Loucy (cell line): ENCODE measurements at regions not wholly inside any gene's neighbourhood (a gene's known extent, or its start where the extent isn't known, plus 50 kb on each side); places are given as distances from the start of the nearest gene placed in this dataset.

Experiments used
- H2AFZ ChIP-seq: fragments of 200-600 bp; sonication (generic); 2 replicates; pipeline ENCODE4 v1.6.0; 2016; ENCODE audit warnings: antibody characterized with exemption, mild to moderate bottlenecking, low read length, moderate library complexity
- H3F3A ChIP-seq: fragments of 200-600 bp; 2 replicates; pipeline ENCODE4 v1.6.0; 2016; ENCODE audit warnings: antibody characterized with exemption, low read depth, mild to moderate bottlenecking
- H3K27me3 ChIP-seq: fragments of 200-600 bp; sonication (generic); 2 replicates; pipeline ENCODE4 v1.6.1; 2014; ENCODE audit warnings: low read length, mild to moderate bottlenecking; ENCODE audit not compliant: insufficient read depth, poor library complexity, severe bottlenecking
- H3K36me3 ChIP-seq: fragments of 200-600 bp; sonication (generic); 2 replicates; pipeline ENCODE4 v1.6.1; 2016; ENCODE audit warnings: low read length; ENCODE audit not compliant: insufficient read depth
- H3K4me1 ChIP-seq: fragments of 200-600 bp; sonication (generic); 2 replicates; pipeline ENCODE4 v1.5.1; 2014; ENCODE audit warnings: low read length, mild to moderate bottlenecking; ENCODE audit not compliant: insufficient read depth, poor library complexity, severe bottlenecking
- H3K4me2 ChIP-seq: fragments of 200-600 bp; sonication (generic); 2 replicates; pipeline ENCODE4 v1.6.0; 2014; ENCODE audit warnings: antibody characterized with exemption, low read length, low read depth, mild to moderate bottlenecking; ENCODE audit not compliant: poor library complexity, severe bottlenecking
- H3K4me3 ChIP-seq: fragments of 200-600 bp; sonication (generic); 2 replicates; pipeline ENCODE4 v1.5.1; 2014; ENCODE audit warnings: low read length, mild to moderate bottlenecking, mixed read lengths; ENCODE audit not compliant: poor library complexity, severe bottlenecking
- H3K79me2 ChIP-seq: fragments of 200-600 bp; sonication (generic); 2 replicates; pipeline ENCODE4 v1.6.1; 2014; ENCODE audit warnings: low read length; ENCODE audit not compliant: insufficient read depth
- H3K9ac ChIP-seq: fragments of 200-600 bp; sonication (generic); 2 replicates; pipeline ENCODE4 v1.6.0; 2014; ENCODE audit warnings: mild to moderate bottlenecking, low read depth, low read length, moderate library complexity; ENCODE audit not compliant: poor library complexity, severe bottlenecking
- H3K9me2 ChIP-seq: fragments of 200-600 bp; sonication (generic); replicated peaks from 2 replicates; pipeline ENCODE4 v1.6.1; 2016; ENCODE audit warnings: low read depth, low read length, mixed read lengths
- H3K9me3 ChIP-seq: fragments of 200-600 bp; sonication (generic); 2 replicates; pipeline ENCODE4 v1.6.1; 2014; ENCODE audit warnings: mild to moderate bottlenecking, antibody characterized with exemption, low read length, low read depth; ENCODE audit not compliant: insufficient read depth
- H4K20me1 ChIP-seq: fragments of 200-600 bp; sonication (generic); 2 replicates; pipeline ENCODE4 v1.6.0; 2014; ENCODE audit warnings: antibody characterized with exemption, low read length, mild to moderate bottlenecking; ENCODE audit not compliant: insufficient read depth, poor library complexity, severe bottlenecking
- CTCF ChIP-seq: fragments of 200-600 bp; sonication (generic); conservative IDR thresholded peaks from 2 replicates; pipeline ENCODE4 v1.5.1; 2014; ENCODE audit warnings: mild to moderate bottlenecking, antibody characterized with exemption, low read length
- EZH2phosphoT487 ChIP-seq: fragments of 200-600 bp; IDR thresholded peaks from 2 replicates; pipeline ENCODE4 v1.6.1; 2018; ENCODE audit warnings: antibody characterized with exemption, mild to moderate bottlenecking, moderate library complexity, borderline replicate concordance

DNA sequence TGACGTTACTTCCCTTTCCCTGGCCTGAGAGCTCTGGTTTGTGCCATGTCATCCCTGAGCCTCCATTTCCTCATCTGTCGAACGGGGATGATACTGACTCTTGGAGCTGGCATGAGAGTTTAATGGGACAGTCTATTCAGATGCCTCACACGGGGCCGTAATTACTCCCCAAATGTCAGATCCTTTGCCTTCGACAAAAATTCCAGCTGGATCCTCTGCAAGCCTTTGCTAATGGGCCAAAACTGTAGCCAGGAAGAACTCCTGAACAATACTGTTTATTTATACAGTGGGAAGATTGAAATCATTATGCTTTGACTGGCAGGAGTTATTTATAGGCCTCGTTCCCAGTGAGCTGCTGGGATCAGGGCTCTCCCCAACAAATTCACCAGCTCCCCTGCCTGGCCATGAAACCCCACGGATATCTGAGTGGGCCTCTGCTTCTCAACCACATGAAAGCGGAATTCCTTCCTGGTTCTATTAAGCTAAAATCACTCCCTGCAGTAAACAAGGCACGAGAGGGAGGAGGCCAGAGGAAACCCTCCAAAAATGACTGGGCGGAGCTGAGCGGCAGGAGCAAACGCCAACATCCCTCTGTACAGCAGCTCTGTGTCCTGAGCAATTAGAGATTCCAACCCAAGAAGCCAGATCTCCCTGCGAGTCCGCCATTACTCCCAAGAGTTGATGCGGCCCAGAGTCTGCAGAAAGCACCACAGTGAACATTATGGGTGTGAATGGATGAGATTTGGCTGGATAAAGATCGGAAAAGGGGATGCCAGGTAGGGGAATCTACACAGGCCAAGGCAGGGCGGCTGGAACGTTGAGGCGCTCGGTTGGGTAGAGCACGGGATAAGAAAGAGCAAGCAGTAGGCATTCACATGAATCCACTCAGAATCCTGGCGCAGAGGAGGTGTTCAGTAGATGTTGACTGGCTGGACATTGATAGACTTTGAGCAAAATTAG, 326.1 kb downstream of the BCL11B start:
- Histone ChIP-seq H3K27me3 (no peaks in the 10 kb centered on the region), H3K4me1 (peaks cover 6% of the 10 kb centered on the region), H3K4me3 (no peak overlapping the region), H3K79me2 (no peaks in the 10 kb centered on the region), H2AFZ (no peak overlapping the region), H3K9me3 (no peaks in the 10 kb centered on the region), H3F3A (no peaks in the 10 kb centered on the region), H3K36me3 (no peaks in the 10 kb centered on the region), H4K20me1 (no peaks in the 10 kb centered on the region), H3K9ac (no peak overlapping the region), H3K9me2 (no peaks in the 10 kb centered on the region), H3K4me2 (no peak overlapping the region)
- no peak for TF ChIP-seq CTCF
- TF ChIP-seq EZH2phosphoT487: no peak

GRCh38 chr14:98946940-98947339, 325.1 kb downstream of the BCL11B start:
- H3K4me2 ChIP-seq: no peak overlapping the region
- H4K20me1 ChIP-seq: no peaks in the 10 kb centered on the region
- H3F3A ChIP-seq: no peaks in the 10 kb centered on the region
- no peak overlapping the region for H2AFZ ChIP-seq
- H3K79me2 ChIP-seq: no peaks in the 10 kb centered on the region
- H3K36me3 ChIP-seq: no peaks in the 10 kb centered on the region
- H3K9ac ChIP-seq: no peak overlapping the region
- no peaks in the 10 kb centered on the region for H3K9me3 ChIP-seq
- no peak overlapping the region for H3K4me3 ChIP-seq
- no peaks in the 10 kb centered on the region for H3K9me2 ChIP-seq
- TF ChIP-seq CTCF (no peak), EZH2phosphoT487 (no peak)
- peaks cover 6% of the 10 kb centered on the region for H3K4me1 ChIP-seq
- no peaks in the 10 kb centered on the region for H3K27me3 ChIP-seq

DNA sequence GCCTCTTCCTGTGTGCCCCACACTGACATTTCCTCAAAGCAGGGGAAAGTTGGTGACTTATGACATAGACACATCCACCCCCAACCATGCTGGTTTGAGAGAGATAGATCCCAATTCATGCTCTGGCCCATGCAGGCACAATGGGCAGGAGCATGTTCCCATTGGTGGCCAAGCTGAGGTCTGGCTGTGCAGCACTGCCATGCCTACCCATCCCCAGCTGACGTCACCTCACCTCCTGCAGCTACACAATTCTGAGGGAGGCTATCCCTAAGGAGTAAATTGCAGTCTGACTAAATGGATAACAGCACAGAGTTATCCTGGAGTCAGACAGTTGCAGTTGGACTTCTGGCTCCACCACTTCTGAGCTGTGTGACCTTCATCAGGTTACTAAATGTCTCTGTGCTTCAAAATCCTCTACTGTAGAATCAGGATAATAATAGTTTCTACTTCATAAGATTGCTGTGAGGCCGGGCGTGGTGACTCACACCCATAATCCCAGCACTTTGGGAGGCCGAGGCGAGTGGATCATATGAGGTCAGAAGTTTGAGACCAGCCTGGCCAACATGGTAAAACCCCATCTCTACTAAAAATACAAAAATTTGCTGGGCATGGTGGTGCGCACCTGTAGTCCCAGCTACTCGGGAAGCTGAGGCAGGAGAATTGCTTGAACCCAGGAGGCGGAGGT, 323.9 kb downstream of the BCL11B start:
- H3K27me3 ChIP-seq: no peaks in the 10 kb centered on the region
- no peak overlapping the region for H2AFZ ChIP-seq
- H3K9ac ChIP-seq: no peak overlapping the region
- H3K9me2 ChIP-seq: no peaks in the 10 kb centered on the region
- no peak overlapping the region for H3K4me3 ChIP-seq
- no peaks in the 10 kb centered on the region for H3K9me3 ChIP-seq
- no peaks in the 10 kb centered on the region for H3F3A ChIP-seq
- TF ChIP-seq EZH2phosphoT487: no peak
- no peak for TF ChIP-seq CTCF
- H3K79me2 ChIP-seq: no peaks in the 10 kb centered on the region
- H3K36me3 ChIP-seq: no peaks in the 10 kb centered on the region
- H3K4me1 ChIP-seq: peaks cover 6% of the 10 kb centered on the region
- no peak overlapping the region for H3K4me2 ChIP-seq
- no peaks in the 10 kb centered on the region for H4K20me1 ChIP-seq
